ENCODE measurements at regions not wholly inside any gene's neighbourhood (a gene's known extent, or its start where the extent isn't known, plus 50 kb on each side); places are given as distances from the start of the nearest gene placed in this dataset.
"Not testable (repeated sequence)": the region's sequence is repeated elsewhere in the genome, so short reads cannot be mapped to it uniquely, and the experiment has no call there.

DNA sequence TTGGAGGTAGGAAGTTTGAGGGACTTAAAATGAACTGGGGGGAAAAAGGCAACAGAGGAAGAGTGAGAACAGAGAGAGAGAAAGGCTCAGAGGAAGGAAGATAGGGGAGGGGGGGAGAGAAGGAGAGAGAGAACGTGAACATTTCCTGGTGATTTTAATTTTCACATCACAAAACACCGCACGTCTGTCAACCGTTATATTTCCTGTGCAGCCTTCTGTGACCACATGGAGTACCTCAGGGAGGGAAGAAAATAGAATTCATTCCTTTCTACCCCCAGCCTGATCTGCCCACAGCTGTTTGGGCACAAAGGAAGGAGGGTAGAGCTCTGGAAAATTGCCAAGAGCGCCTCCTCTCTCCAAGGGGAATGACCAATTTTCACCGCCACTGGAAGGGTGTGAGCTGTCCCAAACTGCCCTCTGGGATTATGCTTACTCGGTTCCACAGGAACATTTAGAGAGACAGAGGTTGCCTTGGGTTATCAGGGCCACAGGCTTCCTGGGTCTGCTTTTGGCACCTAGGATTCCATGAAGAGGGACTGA lies 135.7 kb upstream of the MAMLD1 start:
- Histone ChIP-seq H3K9me3 (ENCODE audit: severe bottlenecking) (no peaks in the 10 kb centered on the region), H3K27ac (no peak overlapping the region), H3K36me3 (no peaks in the 10 kb centered on the region), H3K27me3 (ENCODE audit: insufficient read depth, low read depth, severe bottlenecking) (peaks cover 82% of the 10 kb centered on the region), H3K4me3 (ENCODE audit: low read depth, low read length) (no peak overlapping the region)
- TF ChIP-seq, protein P1, sequence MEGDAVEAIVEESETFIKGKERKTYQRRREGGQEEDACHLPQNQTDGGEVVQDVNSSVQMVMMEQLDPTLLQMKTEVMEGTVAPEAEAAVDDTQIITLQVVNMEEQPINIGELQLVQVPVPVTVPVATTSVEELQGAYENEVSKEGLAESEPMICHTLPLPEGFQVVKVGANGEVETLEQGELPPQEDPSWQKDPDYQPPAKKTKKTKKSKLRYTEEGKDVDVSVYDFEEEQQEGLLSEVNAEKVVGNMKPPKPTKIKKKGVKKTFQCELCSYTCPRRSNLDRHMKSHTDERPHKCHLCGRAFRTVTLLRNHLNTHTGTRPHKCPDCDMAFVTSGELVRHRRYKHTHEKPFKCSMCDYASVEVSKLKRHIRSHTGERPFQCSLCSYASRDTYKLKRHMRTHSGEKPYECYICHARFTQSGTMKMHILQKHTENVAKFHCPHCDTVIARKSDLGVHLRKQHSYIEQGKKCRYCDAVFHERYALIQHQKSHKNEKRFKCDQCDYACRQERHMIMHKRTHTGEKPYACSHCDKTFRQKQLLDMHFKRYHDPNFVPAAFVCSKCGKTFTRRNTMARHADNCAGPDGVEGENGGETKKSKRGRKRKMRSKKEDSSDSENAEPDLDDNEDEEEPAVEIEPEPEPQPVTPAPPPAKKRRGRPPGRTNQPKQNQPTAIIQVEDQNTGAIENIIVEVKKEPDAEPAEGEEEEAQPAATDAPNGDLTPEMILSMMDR (IDR thresholded peaks at IDR 0.05; ENCODE audit: low read depth, low read length), result no peak
- DNase-seq, result no peak

DNA sequence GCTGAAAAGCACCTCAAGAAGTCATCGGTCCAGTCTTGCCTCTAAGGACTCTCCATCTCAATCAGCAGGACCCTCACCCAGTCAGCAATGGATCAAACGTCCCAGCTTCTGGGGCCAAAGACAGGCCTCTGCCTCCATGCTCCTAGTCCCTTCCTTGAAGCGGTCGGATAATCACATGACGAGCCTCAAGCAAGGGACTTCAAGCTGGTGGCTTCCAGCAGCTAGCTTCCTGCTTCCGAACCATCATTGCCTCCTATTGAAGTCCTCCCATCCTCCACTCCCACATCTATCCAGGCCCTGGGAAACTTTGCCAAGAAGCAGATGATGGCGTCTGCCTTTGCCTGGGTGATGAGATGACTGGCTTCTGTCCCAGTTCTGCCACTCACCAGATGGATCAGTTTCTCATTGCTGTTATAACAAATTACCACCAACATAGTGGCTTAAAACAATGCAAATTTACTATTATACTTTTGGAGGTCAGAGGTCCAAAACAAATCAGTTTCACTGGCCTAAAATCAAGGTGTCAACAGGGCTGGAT lies 135.2 kb upstream of the MAMLD1 start:
- TF ChIP-seq, protein P1 (IDR thresholded peaks at IDR 0.05; ENCODE audit: low read depth, low read length), result no peak
- Histone ChIP-seq H3K9me3 (ENCODE audit: severe bottlenecking) (no peaks in the 10 kb centered on the region), H3K36me3 (no peaks in the 10 kb centered on the region), H3K27ac (no peak overlapping the region), H3K27me3 (ENCODE audit: insufficient read depth, low read depth, severe bottlenecking) (peaks cover 83% of the 10 kb centered on the region), H3K4me3 (ENCODE audit: low read depth, low read length) (no peak overlapping the region)
- DNase-seq, result no peak

DNA sequence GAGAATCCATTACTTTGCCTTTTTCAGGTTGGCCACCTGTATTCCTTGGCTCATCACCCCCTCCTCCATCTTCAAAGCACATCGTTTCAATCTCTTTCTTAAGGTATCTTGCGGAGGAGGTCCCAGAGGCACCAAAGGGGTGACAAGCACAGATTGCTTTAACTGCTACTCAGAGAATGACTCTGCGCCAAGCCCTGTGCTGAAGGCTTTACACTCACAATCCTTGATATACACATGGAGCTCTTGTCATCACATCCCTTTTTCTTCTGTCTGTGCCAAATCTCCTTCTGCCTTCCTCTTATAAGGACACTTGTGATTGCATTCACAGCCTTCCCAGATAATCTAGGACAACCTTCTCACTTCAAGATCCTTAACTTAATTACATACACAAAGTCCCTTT lies 134.7 kb upstream of the MAMLD1 start:
- TF ChIP-seq, protein P1 (IDR thresholded peaks at IDR 0.05; ENCODE audit: low read depth, low read length), result no peak
- Histone ChIP-seq H3K27me3 (ENCODE audit: insufficient read depth, low read depth, severe bottlenecking) (peaks cover 83% of the 10 kb centered on the region), H3K27ac (no peak overlapping the region), H3K36me3 (no peaks in the 10 kb centered on the region), H3K4me3 (ENCODE audit: low read depth, low read length) (no peak overlapping the region), H3K9me3 (ENCODE audit: severe bottlenecking) (no peaks in the 10 kb centered on the region)
- DNase-seq, result no peak

DNA sequence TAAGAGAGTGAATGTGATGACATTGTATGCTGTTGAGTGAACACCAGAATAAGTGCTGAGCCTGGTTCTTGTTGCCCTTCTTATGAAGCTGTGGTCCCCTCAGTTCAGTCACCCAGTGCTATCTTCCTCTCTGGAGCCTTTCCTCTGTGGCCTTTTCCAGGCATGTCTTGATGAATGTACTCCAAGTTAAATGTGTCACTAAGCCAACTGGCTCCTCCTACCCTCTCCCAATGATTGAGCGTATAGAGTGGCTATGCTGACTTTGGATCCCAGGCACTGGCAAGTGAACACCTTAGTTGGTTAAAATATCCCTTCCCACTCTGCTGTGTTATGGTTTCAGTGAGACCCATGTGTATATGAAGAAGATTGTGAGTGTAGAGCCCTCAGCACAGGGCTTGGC lies 134.1 kb upstream of the MAMLD1 start:
- no peaks in the 10 kb centered on the region for H3K9me3 ChIP-seq (ENCODE audit: severe bottlenecking)
- H3K4me3 ChIP-seq (ENCODE audit: low read depth, low read length), result no peak overlapping the region
- peaks cover 85% of the 10 kb centered on the region for H3K27me3 ChIP-seq (ENCODE audit: insufficient read depth, low read depth, severe bottlenecking)
- no peak overlapping the region for H3K27ac ChIP-seq
- no peaks in the 10 kb centered on the region for H3K36me3 ChIP-seq
- TF ChIP-seq, protein P1 (IDR thresholded peaks at IDR 0.05; ENCODE audit: low read depth, low read length), result no peak
- DNase-seq, result no peak

DNA sequence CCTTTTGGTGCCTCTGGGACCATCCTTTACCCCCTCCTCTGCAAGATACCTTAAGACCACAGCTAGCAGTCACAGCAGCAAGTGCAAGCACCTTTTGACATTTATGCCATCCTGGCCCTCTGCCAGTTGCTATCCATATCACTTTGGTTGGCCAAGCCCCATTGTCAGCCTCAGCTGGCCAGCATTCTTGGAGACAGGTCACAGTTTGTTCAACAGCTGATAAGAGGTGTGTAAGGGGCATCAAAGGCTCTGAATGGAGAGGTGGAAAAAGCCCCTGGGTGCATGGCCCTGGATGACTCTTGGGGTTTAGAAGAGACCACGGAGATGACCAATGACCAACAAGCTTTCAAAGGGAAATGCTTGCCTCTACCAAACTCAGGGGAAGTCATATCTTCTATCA lies 133.6 kb upstream of the MAMLD1 start:
- Histone ChIP-seq H3K27ac (no peak overlapping the region), H3K9me3 (ENCODE audit: severe bottlenecking) (no peaks in the 10 kb centered on the region), H3K36me3 (no peaks in the 10 kb centered on the region), H3K27me3 (ENCODE audit: insufficient read depth, low read depth, severe bottlenecking) (peaks cover 85% of the 10 kb centered on the region), H3K4me3 (ENCODE audit: low read depth, low read length) (no peak overlapping the region)
- TF ChIP-seq, protein P1 (IDR thresholded peaks at IDR 0.05; ENCODE audit: low read depth, low read length), result no peak
- DNase-seq, result no peak

DNA sequence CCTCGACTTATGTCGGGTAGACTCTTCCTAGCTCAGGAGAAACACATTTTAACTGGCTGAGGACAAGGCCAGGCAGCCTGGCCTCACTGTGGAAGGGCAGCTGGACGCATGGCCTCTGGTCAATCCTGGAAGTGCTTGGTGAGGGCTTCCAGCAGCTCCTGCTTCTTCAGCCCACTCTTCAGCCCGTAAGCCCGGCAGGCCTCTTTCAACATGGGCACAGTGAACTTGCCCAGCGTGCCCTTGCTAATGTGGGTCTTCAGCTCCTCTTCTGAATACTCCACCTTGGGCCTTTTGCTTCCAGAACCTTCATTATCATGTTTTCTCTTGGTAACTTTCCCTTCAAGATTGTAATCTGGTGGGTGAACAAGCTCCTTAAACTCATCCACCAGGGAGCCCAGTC lies 132.2 kb upstream of the MAMLD1 start:
- not testable (repeated sequence) for H3K4me3 ChIP-seq (ENCODE audit: low read depth, low read length); H3K27ac ChIP-seq; H3K36me3 ChIP-seq; H3K9me3 ChIP-seq (ENCODE audit: severe bottlenecking); DNase-seq
- H3K27me3 ChIP-seq (ENCODE audit: insufficient read depth, low read depth, severe bottlenecking), result peaks cover 85% of the 10 kb centered on the region

DNA sequence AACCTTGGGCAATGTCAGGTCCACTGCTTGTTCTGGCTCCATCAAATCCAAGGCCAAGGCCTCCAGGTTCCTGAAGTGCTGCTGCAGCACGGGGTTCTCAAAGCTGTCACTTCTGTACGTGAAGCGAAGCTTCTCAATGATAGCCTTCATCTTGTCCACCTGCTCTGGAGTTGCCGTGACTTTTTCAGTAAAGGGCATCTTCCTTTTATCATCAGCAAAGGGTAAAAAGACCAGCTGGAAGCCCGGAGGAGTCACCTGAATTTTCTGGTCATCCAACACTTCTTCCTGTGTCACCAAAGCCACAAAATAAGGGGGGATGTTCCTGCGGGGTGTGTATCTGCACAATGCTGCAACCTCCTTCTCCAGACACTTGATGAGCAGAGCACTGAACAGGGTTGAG lies 131.7 kb upstream of the MAMLD1 start:
- not testable (repeated sequence) for H3K36me3 ChIP-seq; H3K9me3 ChIP-seq (ENCODE audit: severe bottlenecking); DNase-seq; H3K4me3 ChIP-seq (ENCODE audit: low read depth, low read length); H3K27ac ChIP-seq
- peaks cover 85% of the 10 kb centered on the region for H3K27me3 ChIP-seq (ENCODE audit: insufficient read depth, low read depth, severe bottlenecking)

DNA sequence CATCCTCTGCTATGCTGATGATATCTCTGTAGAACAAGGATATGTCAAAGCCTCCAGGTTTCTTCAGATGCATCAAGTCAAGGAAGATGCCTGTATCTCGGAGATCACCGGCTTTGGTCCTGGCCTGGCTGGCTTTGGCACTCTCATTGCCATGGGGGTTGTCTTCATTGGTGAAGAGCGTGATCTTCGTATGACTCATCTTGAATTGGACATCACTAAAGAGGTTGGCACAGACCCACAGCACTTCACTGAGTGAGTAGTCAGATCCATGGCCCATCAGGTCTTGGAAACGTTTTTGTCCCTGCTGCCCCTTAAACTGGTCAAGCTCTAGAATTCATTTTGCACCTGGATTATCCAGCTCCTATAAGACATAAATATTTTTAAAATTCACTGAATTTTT lies 130.9 kb upstream of the MAMLD1 start:
- not testable (repeated sequence) for H3K9me3 ChIP-seq (ENCODE audit: severe bottlenecking); H3K36me3 ChIP-seq; DNase-seq; H3K4me3 ChIP-seq (ENCODE audit: low read depth, low read length); H3K27ac ChIP-seq
- peaks cover 85% of the 10 kb centered on the region for H3K27me3 ChIP-seq (ENCODE audit: insufficient read depth, low read depth, severe bottlenecking)

All from WERI-Rb-1 (cell line).